NCI-H1092 treated with DMSO at 0.1 percent for 48 hours (cell line): ENCODE measurements at regions not wholly inside any gene's neighbourhood (a gene's known extent, or its start where the extent isn't known, plus 50 kb on each side); places are given as distances from the start of the nearest gene placed in this dataset.
"Not testable (repeated sequence)": the region's sequence is repeated elsewhere in the genome, so short reads cannot be mapped to it uniquely, and the experiment has no call there.

Experiments
- DNase-seq: peaks from one replicate; lab custom pipeline; 2025; lab: John Stamatoyannopoulos, UW

DNA sequence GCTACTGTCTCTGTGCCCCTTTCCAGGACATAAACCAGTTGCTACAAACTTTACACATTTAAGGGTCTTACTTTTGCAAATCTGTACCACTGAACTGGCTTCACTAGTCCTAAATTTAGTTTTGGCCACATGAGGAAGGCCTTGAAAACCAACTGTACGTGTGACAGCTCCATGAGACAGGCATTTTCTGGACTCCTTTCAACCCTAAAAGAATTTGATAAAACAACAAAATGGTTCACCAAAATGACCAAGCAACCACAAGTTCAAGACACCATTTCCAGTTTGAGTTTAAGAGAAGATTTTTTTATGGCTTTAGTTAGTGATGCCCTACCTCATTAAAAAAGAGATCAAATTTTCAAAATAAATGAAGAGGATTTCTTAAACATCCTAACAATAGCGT is 246.4 kb downstream of the ZNF674 start:
- DNase-seq = no peak

DNA sequence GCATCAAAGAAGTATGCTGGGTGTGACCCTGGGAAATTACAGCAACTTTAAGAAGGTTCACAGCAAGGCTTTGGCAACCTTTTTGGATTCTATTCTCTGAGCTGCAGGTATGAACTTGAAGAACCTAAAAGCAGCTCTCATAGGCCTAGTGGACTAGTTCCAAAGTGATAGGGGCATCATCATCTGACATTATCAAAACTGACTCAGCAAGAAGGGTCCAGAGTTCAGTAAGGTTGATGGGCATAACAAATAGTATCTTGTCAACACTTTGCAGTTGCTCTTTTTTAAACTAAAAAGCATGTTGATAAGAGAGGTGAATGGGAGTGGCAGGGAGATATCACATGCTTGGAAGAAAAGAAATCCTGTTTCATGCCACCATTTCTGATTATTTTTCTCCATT is 249.3 kb downstream of the ZNF674 start:
- DNase-seq = no peak

DNA sequence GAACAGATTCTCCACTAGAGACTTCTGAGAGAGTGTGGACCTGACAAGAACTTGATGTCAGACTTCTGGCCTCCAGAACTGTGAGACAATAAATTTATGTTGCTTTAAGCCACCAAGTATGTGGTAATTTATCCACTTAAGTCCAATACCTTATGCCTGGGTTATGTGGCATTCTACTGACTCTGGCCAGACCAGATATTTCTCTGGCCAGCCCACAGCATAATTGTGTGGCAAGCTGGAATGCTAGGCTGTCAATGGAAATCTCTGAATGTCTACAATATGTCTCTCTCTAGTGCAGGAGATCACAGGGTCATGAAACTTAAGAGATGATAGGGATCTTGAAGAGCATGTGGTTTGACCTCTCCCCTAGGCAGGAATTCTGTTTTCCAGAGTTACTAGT is 251.0 kb downstream of the ZNF674 start:
- DNase-seq = no peak

DNA sequence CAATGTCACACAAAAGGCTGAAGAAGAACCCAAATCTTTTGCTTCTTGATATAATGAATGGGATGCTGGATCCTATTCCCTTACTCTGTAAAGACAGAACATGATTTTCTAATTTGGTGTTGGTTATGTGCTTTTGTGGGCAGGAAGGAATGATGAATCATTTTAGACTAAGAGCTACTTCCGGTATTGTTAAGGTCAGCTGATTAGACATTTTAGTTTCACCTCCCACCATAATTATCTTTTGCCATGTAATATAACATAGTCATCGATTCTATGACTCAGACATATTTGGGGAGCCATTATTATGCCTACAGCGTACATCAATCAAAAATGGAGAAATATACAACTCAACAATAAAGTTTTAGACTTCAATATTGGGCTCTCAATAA is 265.3 kb downstream of the ZNF674 start:
- DNase-seq = no peak

DNA sequence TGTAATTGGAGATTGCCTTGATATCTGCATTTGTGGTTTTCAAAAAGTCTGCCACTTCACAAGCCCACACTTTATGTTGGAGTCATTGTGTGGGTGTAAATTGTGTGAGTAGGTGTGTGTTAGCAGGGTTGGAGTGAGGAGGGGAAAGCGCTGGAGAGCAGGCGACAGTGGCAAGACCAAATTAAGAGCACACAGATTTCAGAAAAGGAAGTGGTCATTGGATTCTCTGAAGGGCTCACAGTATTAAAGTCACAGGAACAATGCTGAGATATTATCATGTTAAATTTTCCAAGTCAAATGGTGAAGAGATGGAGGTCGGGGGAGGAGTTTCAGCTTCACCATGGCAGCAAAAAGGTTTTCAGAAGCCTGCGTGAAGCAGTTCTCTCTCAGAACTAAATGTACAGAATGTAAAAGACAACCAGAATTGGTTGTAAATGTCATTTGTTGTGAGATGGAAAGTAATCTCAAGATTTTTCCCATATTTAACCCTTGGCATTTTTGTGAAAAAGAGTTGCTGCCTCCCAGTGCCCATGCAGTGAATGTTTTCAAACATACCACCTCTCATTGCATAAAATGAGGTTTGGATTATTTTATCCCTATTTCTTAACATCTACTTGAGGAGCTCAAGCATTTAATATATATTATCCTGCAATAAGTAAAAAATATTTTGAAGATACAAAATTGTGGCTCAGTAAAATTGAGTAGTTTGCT is 265.9 kb downstream of the ZNF674 start:
- no peak for DNase-seq

DNA sequence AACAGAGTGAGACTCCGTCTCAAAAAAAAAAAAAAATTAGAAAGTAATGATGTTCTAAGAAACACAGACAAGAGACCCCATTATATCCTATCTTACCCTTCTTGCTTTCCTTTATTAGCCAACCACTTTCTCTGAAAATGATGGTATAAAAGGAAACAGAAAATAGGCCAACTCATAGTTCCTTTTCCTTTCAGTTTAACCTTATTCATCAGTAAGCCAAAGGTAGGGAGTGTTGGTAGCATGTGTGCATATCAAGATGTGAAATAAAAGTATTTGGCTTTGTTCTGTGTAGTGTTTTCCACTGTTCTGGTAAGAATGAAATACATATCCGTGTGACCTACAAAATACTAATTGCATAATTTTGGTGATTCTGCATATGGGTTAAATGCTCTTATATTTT is 266.6 kb downstream of the ZNF674 start:
- no peak for DNase-seq

DNA sequence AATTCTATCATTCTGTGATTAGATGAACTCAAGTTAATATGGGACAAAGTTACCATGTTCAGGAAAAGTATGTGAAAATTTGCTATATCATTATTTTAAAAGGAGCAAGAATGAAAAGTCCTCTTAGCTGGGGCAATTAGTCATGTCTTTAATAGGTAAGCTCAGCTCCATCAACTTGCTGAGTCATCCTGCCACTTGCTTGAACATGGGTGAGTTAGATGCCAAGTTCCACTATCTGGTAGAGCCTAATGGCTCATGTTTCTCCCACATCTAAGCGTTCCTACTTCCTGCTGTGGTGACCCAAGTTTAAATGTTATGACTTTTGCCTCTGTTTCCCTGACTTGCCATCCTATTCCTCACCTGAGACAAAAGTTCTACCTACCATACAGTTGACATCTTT is 276.8 kb downstream of the ZNF674 start:
- no peak for DNase-seq

DNA sequence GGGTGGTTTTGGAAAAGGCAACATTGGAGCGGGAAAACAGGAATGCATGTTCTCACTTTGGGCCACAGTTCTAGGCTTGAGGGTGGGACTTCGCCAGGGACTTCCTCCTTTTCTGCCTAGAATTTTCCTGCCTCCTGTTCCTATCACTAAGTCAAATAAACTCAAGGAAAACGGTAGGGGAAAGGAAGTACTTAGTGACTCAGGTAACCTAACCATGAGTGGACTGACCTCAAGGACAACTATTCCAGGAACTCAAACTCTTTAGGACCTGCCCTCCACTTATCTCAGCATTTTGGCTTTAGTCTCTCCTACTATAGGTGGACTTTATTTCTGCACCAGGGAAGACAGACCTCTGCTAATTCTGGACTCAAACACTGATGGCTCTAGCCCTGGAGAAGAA is 281.7 kb downstream of the ZNF674 start:
- no peak for DNase-seq

DNA sequence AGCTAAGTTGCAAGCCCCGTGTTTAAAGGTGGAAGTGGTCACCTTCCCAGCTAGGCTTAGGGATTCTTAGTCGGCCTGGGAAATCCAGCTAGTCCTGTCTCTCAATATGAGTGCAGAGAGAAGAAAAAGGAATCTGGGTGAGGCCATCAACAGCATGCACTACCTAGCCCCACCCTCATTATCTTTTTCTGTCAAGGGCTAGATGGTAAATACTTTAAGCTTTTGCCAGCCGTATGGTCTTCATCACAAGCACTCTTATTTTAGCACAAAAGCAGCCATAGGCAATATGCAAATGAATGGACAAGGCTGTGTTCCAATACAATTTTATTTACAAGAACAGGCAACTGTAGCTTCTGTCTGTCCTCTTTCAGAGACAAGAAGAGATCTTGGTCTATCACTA is 282.9 kb downstream of the ZNF674 start:
- DNase-seq = no peak

DNA sequence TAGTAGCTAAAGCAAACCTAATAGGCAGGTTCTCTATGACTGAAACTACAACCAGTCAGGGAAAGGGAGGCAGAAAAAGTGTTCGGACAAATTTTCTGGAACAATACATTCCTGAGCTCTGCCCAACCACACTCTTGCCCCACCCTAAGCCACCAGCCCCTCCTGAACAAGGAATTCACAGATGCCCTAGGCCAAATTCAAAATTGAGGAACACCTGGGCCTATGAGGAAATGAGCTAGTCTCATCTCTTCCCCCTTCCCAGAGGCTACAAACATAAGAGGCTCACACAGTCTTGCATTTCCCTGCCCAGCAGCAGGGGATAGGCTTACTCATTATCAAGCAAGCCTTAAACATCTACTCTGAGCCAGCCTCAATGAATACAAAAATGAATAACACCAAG is 284.7 kb downstream of the ZNF674 start:
- DNase-seq = no peak

DNA sequence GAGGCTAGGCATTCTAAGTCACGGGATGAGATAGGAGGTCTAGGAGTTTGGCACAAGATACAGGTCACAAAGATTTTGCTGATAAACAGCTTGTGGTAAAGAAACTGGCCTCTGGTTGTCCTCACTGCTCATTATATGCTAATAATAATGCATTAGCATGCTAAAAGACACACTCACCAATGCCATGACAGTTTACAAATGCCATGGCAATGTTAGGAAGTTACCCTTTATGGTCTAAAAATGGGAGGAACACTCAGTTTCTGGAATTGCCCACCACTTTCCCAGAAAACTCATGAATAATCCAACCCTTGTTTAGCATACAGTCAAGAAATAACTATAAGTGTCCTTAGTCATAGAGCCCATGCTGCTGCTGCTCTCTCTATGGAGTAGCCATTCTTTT is 286.9 kb downstream of the ZNF674 start:
- DNase-seq = no peak

DNA sequence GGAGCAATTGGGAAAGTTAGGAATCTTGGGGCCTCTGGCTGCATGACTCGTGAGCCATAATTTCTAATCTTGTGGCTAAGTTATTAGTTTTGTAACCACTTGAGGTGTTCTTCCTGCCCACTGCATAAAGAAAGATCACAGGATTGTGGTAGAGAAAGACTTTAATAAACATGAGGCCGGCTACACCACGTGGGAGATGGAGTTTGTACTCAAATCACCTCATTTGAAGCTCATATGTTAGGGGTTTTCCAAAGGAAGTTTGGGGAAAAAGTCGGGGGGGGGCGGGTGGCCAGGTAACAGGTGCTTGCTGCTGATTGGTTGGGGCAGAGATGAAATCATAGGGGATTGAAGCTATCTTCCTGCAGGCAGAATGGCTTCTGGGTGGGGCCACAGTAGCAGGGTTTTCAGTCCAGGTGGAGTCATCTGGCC is 287.8 kb downstream of the ZNF674 start:
- DNase-seq = no peak

DNA sequence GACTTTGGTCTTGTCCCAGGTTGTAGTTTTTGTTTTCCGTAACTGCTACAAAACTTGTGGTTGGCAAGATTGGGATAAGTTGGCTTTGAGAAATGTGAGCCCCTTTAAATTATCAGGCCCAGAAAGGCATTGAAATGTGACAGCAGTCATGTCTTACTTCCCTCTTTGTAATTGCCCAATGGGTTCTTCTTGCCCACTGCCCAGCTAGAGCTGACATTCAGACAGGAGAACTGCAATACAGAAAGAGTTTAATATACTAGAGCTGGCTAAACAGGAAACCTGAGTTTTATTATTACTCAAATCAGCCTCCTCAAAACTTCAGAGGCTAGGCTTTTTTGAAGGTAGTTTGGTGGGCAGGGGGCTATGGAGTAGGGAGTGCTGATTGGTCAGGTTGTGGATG is 288.3 kb downstream of the ZNF674 start:
- no peak for DNase-seq

DNA sequence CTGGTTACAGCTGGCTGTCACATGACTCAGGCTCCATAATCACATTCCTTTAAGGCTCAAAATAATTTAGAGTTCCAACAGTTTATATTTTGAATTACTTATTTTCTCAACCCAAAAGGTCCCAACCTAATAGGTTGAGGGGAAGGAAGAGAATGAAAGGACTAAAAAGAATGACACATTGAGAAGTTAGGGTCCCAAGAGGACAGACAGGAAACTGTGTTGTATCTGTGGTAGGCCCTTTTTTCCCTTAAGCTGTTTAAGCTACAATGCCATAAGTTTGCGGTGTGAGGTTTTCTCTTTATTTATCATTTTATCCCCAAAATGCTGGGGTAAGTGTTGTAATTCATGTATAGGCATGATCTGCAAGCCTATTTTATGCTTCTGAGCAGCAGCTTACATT is 290.2 kb downstream of the ZNF674 start:
- DNase-seq = no peak

DNA sequence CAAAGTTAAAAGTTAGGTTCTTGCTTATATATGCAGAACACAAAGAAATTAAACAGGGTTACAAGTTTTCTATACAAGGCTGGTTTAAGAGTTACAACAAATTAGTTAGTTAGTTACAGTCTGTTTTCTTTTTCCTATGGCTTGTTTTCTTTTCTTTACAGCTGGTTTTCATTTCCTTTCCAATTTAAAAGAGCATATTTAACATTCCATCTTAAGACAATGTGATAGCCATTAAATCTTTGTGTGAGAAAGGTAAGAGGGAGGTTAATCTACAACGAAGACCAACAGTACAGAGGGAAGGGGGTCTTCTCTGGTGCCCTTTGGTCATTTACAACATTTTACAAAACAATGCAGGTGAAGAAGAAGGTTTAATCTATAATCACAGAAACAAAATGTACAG is 290.6 kb downstream of the ZNF674 start:
- no peak for DNase-seq

DNA sequence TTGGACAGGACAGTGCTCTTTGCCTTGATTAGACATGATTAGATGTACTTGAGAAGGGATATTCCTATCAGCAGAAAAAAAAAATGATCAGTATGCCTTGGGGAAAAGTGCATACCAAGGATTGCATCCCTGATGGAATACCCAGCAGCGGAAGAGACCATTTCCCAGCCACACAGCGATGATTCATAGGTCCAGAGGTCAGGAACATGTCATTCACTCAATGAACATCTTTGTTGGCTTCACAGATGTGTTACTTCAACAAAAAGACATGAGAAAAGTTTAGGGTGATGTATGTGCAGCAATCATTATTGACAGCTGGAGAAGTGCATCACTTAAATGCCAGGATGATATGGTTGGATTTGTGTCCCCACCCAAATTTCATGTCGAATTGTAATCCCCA is 293.5 kb downstream of the ZNF674 start:
- no peak for DNase-seq

DNA sequence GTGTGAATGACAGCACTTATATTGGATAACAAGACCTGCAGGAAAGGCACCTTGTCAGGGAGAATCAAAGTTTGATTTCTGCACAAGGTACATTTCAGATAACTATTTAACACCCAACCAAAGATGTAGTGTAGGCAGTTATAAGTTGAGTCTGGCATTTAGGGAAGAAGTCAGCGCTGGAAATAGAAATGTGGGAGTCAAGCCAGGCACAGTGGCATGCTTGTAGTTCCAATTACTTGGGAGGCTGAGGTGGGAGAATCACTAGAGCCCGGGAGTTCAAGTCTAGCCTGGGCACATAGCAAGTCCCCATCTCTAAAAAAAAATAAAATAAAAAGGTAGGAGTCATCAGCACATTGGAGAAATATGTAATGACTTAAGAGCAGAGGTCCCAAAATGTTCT is 295.1 kb downstream of the ZNF674 start:
- no peak for DNase-seq

DNA sequence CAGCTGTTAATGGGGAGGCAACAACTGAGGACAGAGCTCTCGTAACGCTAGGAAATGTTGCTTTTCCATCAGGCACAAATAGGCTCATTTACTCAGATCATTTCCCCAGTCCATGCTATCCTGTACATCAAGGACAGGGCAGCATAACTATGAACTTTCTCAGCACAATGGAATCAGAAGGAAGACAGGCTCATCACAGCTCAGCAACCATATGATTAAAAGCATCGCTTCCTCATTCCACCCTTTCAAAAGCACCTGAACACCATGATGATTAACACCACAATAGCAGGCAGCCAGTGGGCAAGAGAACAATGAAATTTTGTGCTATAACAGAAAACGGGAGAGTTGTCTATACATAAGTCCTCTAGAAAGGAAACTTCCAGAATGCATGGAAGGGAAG is 297.8 kb downstream of the ZNF674 start:
- DNase-seq = no peak

DNA sequence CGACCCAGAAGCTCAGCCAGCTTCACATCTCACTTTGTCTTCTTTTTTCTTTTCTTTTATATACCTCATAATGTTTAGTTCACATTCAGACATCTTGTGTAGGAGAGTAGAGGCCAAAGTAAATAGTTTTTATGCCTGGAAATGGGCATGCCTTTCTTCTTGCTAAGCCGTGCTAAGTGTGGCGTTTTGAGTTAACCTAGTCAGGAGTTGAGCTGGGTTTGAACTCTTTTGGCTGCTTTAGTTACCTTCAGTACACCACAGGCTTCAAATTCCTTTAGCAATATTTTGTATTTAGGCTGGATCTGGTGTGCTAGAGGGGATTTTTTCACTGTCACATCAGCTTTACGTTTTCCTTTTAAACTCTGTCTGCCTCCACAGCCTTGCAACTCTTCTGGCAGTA is 300.8 kb downstream of the ZNF674 start:
- no peak for DNase-seq

DNA sequence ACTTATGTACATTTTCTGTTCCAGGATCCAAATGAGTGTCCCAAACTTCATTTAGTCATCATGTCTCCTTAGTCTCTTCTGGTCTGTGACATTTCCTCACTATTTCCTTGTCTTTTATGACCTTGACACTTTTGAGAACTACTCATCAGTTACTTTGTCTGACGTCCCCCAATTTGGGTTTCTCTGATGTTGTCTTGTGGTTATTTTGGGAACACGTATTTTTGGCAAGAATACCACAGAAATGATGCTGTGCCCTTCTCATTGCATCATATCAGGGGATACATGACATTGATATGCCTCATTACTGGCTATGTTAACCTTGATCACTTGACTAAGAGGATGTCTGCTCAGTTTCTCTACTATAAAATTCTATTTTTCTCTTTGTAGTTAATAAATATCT is 308.8 kb downstream of the ZNF674 start:
- DNase-seq = no peak

DNA sequence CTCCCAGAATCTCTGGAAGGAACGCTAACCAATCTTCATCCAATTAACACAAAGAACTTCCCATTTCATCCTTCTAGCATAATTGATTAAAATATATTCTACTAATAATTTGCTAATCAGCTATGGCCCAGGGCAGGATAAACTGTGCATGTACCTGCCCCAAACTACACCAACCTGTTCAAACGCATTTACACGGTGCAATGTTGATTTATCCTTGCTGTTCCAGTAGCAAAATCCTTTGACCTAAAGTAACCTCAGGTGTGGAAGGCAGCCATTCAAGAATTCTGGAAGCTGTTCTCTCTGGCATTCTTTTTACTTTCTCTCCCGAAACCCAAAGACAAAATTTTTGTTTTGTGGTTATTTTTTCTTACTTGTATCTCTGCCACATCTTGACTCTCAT is 309.4 kb downstream of the ZNF674 start:
- no peak for DNase-seq

DNA sequence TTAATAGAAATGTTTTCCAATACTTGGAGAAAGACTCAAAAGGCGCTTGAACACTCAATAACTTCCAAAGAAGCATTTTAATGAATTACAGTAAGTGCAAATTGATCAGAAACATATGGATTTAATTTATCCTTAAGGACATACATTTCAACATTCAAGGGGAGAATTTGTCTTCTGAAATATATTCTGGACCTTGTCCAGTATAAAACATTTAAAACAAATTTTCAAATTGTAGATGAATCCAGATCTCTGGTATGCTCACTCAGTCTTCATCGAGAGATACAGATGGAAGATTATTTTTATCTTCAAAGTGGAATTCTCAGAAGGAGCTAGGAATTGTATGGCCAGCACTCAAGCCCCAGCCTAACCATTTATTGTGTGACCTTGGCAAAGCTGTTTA is 310.4 kb downstream of the ZNF674 start:
- DNase-seq = no peak

DNA sequence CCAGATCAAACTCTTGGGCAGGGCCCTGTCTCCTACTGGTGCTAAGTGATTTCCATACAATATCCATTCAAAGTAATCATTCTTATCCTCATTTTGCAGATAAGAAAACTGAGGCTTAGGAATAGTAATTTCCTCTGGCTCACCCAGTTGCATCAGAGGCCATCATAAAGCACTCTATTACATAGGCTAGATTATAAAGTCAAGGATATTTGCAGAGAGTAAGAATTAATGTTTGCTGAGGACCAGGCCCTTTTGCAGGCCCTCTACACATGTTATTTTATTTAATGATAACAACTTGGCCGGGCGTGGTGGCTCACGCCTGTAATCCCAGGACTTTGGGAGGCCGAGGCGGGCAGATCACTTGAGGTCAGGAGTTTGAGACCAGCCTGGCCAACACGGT is 316.8 kb downstream of the ZNF674 start:
- no peak for DNase-seq

DNA sequence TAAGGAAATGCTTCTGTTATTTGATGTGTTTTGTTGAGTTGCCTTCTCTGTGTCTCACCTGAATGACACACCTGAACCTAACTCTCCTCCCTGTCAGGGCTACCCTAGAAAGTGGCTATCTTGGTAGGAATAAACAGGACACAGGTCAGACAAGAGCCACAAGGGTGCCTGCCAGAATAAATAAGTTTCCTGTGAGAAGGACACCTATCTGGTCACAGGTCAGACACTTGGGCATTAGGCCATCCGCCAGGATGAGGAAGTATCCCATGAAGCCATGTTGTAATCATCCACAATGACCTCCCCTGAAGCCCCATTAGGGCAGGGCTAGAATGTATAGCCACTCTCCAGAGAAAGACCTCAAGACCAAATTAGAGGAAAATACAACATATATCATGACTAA is 318.8 kb downstream of the ZNF674 start:
- DNase-seq = no peak

DNA sequence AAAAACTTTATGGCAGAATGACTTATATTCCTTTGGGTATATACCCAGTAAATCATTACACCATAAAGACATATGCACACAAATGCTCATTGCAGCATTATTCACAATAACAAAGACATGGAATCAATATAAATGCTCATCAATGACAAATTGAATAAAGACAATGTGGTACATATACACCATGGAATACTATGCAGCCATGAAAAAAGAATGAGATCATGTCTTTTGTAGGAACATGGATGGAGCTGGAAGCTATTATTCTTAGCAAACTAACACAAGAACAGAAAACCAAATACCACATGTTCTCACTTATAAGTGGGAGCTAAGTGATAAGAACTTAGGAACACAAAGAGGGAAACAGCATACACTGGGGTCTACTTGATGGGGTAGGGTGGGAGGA is 321.7 kb downstream of the ZNF674 start:
- DNase-seq = not testable (repeated sequence)
